Stomach (tissue), 4 donors: ENCODE measurements at regions not wholly inside any gene's neighbourhood (a gene's known extent, or its start where the extent isn't known, plus 50 kb on each side); places are given as distances from the start of the nearest gene placed in this dataset.

Experiments used
- CTCF ChIP-seq, 7 experiments: fragments of 450-650 bp in 4 of 7; fragments of 200-600 bp in 3 of 7; sonication (generic) in 3 of 7; IDR thresholded peaks; one replicate each; pipeline ENCODE4 v1.5.1; 2016 to 2019; ENCODE audit warnings: antibody characterized with exemption in 7 of 7, control low read depth in 2 of 7, mild to moderate bottlenecking in 1 of 7
- EP300 ChIP-seq: sonication (generic); formaldehyde crosslinking; IDR thresholded peaks from one replicate; pipeline ENCODE4 v1.6.1; 2017; ENCODE audit warnings: antibody characterized with exemption
- POLR2A ChIP-seq, 4 donors: fragments of 450-650 bp; IDR thresholded peaks; one replicate each; pipeline ENCODE4 v1.6.1; 2016; ENCODE audit warnings: antibody characterized with exemption in 4 of 4, control low read depth in 2 of 4, mild to moderate bottlenecking in 1 of 4, moderate library complexity in 1 of 4
- POLR2AphosphoS5 ChIP-seq, 3 donors: sonication (generic); formaldehyde crosslinking; IDR thresholded peaks; one replicate each; pipeline ENCODE4 v1.6.1; 2016; ENCODE audit warnings: antibody characterized with exemption in 3 of 3

- no peak for TF ChIP-seq CTCF (IDR thresholded peaks at IDR 0.05)
- TF ChIP-seq POLR2AphosphoS5 (IDR thresholded peaks at IDR 0.05) = no peak
- no peak for TF ChIP-seq POLR2A (IDR thresholded peaks at IDR 0.05)
- TF ChIP-seq EP300 = no peak
These were observed 533.1 kb upstream of the TENM4 start for GRCh38 chr11:79973721-79974617.
